Breast epithelium (tissue), 3 donors: ENCODE measurements at regions not wholly inside any gene's neighbourhood (a gene's known extent, or its start where the extent isn't known, plus 50 kb on each side); places are given as distances from the start of the nearest gene placed in this dataset.

Experiments
- CTCF ChIP-seq, 3 donors: fragments of 450-650 bp; IDR thresholded peaks; one replicate each; pipeline ENCODE4 v1.5.1; 2016 to 2017; ENCODE audit warnings: antibody characterized with exemption in 3 of 3, mild to moderate bottlenecking in 3 of 3, moderate library complexity in 3 of 3
- POLR2AphosphoS5 ChIP-seq, 3 donors: sonication (generic); formaldehyde crosslinking; IDR thresholded peaks; one replicate each; pipeline ENCODE4 v1.6.1; 2017; ENCODE audit warnings: antibody characterized with exemption in 3 of 3

- TF ChIP-seq CTCF (IDR thresholded peaks at IDR 0.05) (no peak), POLR2AphosphoS5 (IDR thresholded peaks at IDR 0.05) (no peak)
Measured at GRCh38 chr21:17950591-17950990, 131.4 kb upstream of the C21orf91 start.
